ENCODE measurements at regions not wholly inside any gene's neighbourhood (a gene's known extent, or its start where the extent isn't known, plus 50 kb on each side); places are given as distances from the start of the nearest gene placed in this dataset.

DNA sequence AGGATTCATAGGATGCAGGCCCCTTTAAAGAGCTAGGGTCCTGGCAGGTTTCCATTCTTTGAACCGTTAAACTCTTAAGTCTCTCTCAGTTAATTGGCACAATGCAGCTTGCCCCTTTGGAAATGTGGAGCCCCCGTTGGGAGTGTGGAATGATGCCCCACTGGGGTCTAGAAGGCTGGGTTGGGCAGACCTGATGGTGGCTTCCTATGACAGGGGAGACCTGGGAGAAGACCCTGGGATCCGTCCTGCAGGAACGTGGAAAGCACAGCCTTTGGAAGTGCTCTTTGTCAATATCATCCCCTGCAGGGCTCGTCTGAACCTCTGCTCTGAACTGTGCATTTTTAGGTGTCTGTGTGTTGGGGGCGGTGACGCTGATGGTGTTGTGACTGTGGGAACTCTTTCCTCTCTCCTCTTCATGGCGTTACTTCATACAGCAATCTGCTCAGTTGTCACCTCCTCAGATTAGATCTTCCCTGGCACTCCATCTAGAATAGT, 190.6 kb downstream of the MYCN start:
- no peak for TF ChIP-seq POLR2A (IDR thresholded peaks at IDR 0.05)
- TF ChIP-seq, protein P1, sequence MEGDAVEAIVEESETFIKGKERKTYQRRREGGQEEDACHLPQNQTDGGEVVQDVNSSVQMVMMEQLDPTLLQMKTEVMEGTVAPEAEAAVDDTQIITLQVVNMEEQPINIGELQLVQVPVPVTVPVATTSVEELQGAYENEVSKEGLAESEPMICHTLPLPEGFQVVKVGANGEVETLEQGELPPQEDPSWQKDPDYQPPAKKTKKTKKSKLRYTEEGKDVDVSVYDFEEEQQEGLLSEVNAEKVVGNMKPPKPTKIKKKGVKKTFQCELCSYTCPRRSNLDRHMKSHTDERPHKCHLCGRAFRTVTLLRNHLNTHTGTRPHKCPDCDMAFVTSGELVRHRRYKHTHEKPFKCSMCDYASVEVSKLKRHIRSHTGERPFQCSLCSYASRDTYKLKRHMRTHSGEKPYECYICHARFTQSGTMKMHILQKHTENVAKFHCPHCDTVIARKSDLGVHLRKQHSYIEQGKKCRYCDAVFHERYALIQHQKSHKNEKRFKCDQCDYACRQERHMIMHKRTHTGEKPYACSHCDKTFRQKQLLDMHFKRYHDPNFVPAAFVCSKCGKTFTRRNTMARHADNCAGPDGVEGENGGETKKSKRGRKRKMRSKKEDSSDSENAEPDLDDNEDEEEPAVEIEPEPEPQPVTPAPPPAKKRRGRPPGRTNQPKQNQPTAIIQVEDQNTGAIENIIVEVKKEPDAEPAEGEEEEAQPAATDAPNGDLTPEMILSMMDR (IDR thresholded peaks at IDR 0.05), result no peak
